Lower leg skin (tissue), 4 donors: ENCODE measurements at regions not wholly inside any gene's neighbourhood (a gene's known extent, or its start where the extent isn't known, plus 50 kb on each side); places are given as distances from the start of the nearest gene placed in this dataset.

Source experiments
- DNase-seq, 2 donors: peaks; one replicate each; pipeline ENCODE4 v3.0.0-alpha.2; 2019; ENCODE audit warnings: low spot score in 2 of 2
- H3K4me3 ChIP-seq: fragments of 200-600 bp; sonication (generic); 2 replicates; pipeline ENCODE4 v1.5.1; 2017; ENCODE audit warnings: mild to moderate bottlenecking, low read depth; ENCODE audit not compliant: poor library complexity, severe bottlenecking
- POLR2A ChIP-seq, 2 donors: fragments of 450-650 bp; IDR thresholded peaks; one replicate each; pipeline ENCODE4 v1.6.1; 2016 to 2017; ENCODE audit warnings: antibody characterized with exemption in 2 of 2, mild to moderate bottlenecking in 1 of 2, moderate library complexity in 1 of 2
- WGBS, 2 donors: methylation state at CpG; one replicate each; pipeline ENCODE4 v1.1.5; 2018; 5-methylcytosine and 5-hydroxymethylcytosine counted together
- intact Hi-C: fragments of 100-400 bp; cut with DNase I; formaldehyde crosslinking; loops from one replicate; pipeline ENCODE4 v1.15.0; 2023; ENCODE audit warnings: low total_unique reads
- TF ChIP-seq, protein P1 (sequence below), 3 donors: fragments of 450-650 bp; IDR thresholded peaks; one replicate each; pipeline ENCODE4 v1.5.1; 2016; ENCODE audit warnings: antibody characterized with exemption in 3 of 3, mild to moderate bottlenecking in 3 of 3, moderate library complexity in 2 of 3

DNA sequence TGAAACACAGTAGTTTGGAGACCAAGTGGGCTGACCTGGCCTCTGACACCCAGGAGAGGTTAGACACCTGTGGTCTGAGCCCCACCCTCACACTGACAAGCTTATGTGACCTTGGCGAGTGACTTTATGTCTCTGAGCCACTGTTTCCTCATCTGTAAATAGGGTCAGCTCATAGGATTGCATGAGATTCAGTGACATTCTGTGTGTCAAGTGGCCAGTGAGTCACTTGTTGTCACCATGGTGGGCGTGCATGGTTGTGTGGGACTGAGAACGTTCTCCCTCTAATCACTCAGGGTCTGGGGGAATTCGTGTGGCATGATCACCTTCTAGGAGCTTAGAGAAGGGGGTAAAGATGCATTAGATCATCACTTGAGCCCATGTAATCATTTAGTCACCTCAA, 146.4 kb downstream of the PHETA1 start:
- intact Hi-C loops, result no loop called here
- H3K4me3 ChIP-seq, result no peak overlapping the region
- 76 to 77% methylated on average over 4 of the region's 4 CpGs for WGBS, 2 donors
- TF ChIP-seq POLR2A (IDR thresholded peaks at IDR 0.05), result no peak
- TF ChIP-seq, protein P1, sequence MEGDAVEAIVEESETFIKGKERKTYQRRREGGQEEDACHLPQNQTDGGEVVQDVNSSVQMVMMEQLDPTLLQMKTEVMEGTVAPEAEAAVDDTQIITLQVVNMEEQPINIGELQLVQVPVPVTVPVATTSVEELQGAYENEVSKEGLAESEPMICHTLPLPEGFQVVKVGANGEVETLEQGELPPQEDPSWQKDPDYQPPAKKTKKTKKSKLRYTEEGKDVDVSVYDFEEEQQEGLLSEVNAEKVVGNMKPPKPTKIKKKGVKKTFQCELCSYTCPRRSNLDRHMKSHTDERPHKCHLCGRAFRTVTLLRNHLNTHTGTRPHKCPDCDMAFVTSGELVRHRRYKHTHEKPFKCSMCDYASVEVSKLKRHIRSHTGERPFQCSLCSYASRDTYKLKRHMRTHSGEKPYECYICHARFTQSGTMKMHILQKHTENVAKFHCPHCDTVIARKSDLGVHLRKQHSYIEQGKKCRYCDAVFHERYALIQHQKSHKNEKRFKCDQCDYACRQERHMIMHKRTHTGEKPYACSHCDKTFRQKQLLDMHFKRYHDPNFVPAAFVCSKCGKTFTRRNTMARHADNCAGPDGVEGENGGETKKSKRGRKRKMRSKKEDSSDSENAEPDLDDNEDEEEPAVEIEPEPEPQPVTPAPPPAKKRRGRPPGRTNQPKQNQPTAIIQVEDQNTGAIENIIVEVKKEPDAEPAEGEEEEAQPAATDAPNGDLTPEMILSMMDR (IDR thresholded peaks at IDR 0.05), result no peak
- DNase-seq, result no peak

GRCh38 chr12:111222027-111222414, 146.9 kb downstream of the PHETA1 start:
- WGBS, 2 donors, result 73 to 77% methylated on average over 6 of the region's 6 CpGs
- intact Hi-C loops, result no loop called here
- TF ChIP-seq POLR2A (IDR thresholded peaks at IDR 0.05), result no peak
- TF ChIP-seq, protein P1 (IDR thresholded peaks at IDR 0.05), result no peak
- DNase-seq, result no peak
- H3K4me3 ChIP-seq, result no peak overlapping the region

GRCh38 chr12:111221062-111222026, 147.6 kb downstream of the PHETA1 start:
- 56 to 60% methylated on average over 14 of the region's 14 CpGs for WGBS, 2 donors
- intact Hi-C loops, result no loop called here
- no peak for TF ChIP-seq POLR2A (IDR thresholded peaks at IDR 0.05)
- TF ChIP-seq, protein P1 (IDR thresholded peaks at IDR 0.05), result no peak
- H3K4me3 ChIP-seq, result no peak overlapping the region
- DNase-seq, result no peak

DNA sequence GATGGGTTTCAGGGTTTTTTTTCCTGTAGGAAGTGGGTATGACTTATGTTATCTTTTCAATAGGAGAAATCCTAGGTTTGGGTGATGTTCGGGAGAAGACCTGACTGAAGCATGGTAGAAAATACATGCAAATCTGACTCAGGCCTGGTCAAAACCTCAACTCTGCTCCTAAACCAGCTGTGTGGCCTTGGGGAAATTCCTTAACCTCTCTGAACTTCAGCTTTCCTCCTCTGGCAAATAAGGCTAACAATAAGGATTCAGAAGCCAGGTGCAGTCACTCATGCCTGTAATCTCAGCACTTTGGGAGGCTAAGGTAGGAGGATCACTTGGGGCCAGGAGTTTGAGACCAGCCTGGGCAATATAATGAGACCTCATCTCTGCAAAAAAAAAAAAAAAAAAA, 148.5 kb downstream of the PHETA1 start:
- DNase-seq, result no peak
- intact Hi-C loops, result no loop called here
- no peak overlapping the region for H3K4me3 ChIP-seq
- WGBS, 2 donors, result 72 to 75% methylated on average over 1 of the region's 1 CpG
- TF ChIP-seq, protein P1 (IDR thresholded peaks at IDR 0.05), result no peak
- no peak for TF ChIP-seq POLR2A (IDR thresholded peaks at IDR 0.05)

DNA sequence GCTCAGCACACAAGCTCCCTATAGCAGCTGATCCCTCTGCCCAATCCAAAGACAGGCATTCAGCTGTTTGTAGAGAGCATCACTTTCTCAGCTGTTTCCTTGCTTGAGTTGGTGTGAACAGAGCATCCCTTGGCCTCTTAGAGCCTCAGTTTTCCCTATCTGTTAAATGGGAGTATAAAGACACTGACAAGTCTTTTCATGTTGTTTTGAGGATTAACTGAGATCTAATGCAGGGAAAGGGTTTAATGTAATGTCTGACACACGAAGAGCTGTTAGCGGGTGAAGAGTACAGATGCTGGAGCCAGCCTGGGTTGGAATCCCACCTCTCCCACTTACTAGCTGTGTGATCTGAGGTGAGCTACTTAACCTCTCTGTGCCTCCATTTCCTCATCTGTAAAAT, 149.5 kb downstream of the PHETA1 start:
- intact Hi-C loops, result no loop called here
- H3K4me3 ChIP-seq, result no peak overlapping the region
- WGBS, 2 donors, result 79 to 82% methylated on average over 2 of the region's 2 CpGs
- DNase-seq, result no peak
- TF ChIP-seq POLR2A (IDR thresholded peaks at IDR 0.05), result no peak
- TF ChIP-seq, protein P1 (IDR thresholded peaks at IDR 0.05), result no peak
